Panc1 (cell line): ENCODE measurements at regions not wholly inside any gene's neighbourhood (a gene's known extent, or its start where the extent isn't known, plus 50 kb on each side); places are given as distances from the start of the nearest gene placed in this dataset.

ENCODE experiments used
- ATAC-seq: fragments of 200-7000 bp; cut with Tn5 transposase; 2 replicates; pipeline ENCODE4 v1.9.1; 2020; ENCODE audit warnings: mild to moderate bottlenecking, moderate library complexity
- BruUV-seq: library from RNA; stranded (reverse); fragments of 400-500 nt; replicated peaks from 2 replicates; lab custom pipeline; 2021; lab: Mats Ljungman, UMichigan
- CTCF ChIA-PET: fragments of 300-600 bp; sonication (Branson Sonifier 250); formaldehyde crosslinking; loops from one replicate; lab custom pipeline; 2022; ENCODE audit warnings: antibody characterized with exemption; lab: Charles Lee
- POLR2A ChIA-PET: fragments of 300-600 bp; sonication (Branson Sonifier 250); formaldehyde crosslinking; loops from one replicate; lab custom pipeline; 2022; ENCODE audit warnings: antibody characterized with exemption; lab: Charles Lee
- DNase-seq: peaks from one replicate; pipeline ENCODE4 v3.0.0-alpha.2; 2010; ENCODE audit warnings: low read depth, low spot score
- H3K27ac ChIP-seq: 2 replicates; pipeline ENCODE4 v1.5.1; 2011; ENCODE audit warnings: mild to moderate bottlenecking, low read length, inconsistent platforms
- H3K27me3 ChIP-seq: fragments of 200-500 bp; sonication (Bioruptor generic); 2 replicates; pipeline ENCODE4 v1.6.0; 2014; ENCODE audit warnings: low read length, inconsistent platforms; ENCODE audit not compliant: control insufficient read depth, insufficient read depth
- H3K36me3 ChIP-seq: fragments of 200-500 bp; sonication (Bioruptor generic); 2 replicates; pipeline ENCODE4 v1.5.1; 2014; ENCODE audit warnings: inconsistent platforms, mild to moderate bottlenecking, low read length, moderate library complexity; ENCODE audit not compliant: control insufficient read depth, insufficient read depth
- H3K4me1 ChIP-seq: 2 replicates; pipeline ENCODE4 v1.5.1; 2011; ENCODE audit warnings: inconsistent platforms, mild to moderate bottlenecking, low read length, moderate library complexity; ENCODE audit not compliant: control insufficient read depth, insufficient read depth
- H3K4me3 ChIP-seq, 2 experiments: 2 replicates each; pipeline ENCODE4 v1.5.1; 2011 to 2012; ENCODE audit warnings: low read depth in 2 of 2, low read length in 2 of 2, mild to moderate bottlenecking in 2 of 2, inconsistent platforms in 1 of 2, moderate library complexity in 1 of 2
- H3K9me3 ChIP-seq: fragments of 200-500 bp; sonication (Bioruptor generic); 2 replicates; pipeline ENCODE4 v1.5.1; 2014; ENCODE audit warnings: low read depth, mild to moderate bottlenecking, inconsistent platforms, low read length, moderate library complexity; ENCODE audit not compliant: control insufficient read depth, insufficient read depth
- POLR2AphosphoS5 ChIP-seq: IDR thresholded peaks from 2 replicates; pipeline ENCODE4 v1.6.1; 2012; ENCODE audit warnings: mild to moderate bottlenecking, low read depth, low read length, moderate library complexity
- REST ChIP-seq, 2 experiments: IDR thresholded peaks; 2 replicates each; pipeline ENCODE4 v1.6.1; 2011 to 2012; ENCODE audit warnings: low read depth in 2 of 2, control low read depth in 1 of 2, low read length in 1 of 2, mild to moderate bottlenecking in 1 of 2, moderate library complexity in 1 of 2; ENCODE audit not compliant: insufficient read depth in 1 of 2
- SIN3A ChIP-seq: IDR thresholded peaks from 2 replicates; pipeline ENCODE4 v1.6.1; 2012; ENCODE audit warnings: low read depth, mild to moderate bottlenecking, low read length, moderate library complexity, borderline replicate concordance; ENCODE audit not compliant: insufficient read depth
- TCF7L2 ChIP-seq: IDR thresholded peaks from 2 replicates; pipeline ENCODE4 v1.6.1; 2011; ENCODE audit warnings: mild to moderate bottlenecking, low read depth, low read length, inconsistent platforms
- in situ Hi-C: cut with HindIII; loops from 2 replicates; pipeline ENCODE4 v1.10.0; 2016; ENCODE audit warnings: low sequenced_read_pairs, low pct_unique_long_range_greater_than_20kb
- intact Hi-C: fragments of 100-400 bp; cut with micrococcal nuclease; formaldehyde crosslinking; loops from one replicate; pipeline ENCODE4 v1.10.0; 2022; ENCODE audit not compliant: unreplicated experiment
- TF ChIP-seq, protein P1 (sequence below): fragments of 450-650 bp; IDR thresholded peaks from 2 replicates; pipeline ENCODE4 v1.5.1; 2017; ENCODE audit warnings: mild to moderate bottlenecking

DNA sequence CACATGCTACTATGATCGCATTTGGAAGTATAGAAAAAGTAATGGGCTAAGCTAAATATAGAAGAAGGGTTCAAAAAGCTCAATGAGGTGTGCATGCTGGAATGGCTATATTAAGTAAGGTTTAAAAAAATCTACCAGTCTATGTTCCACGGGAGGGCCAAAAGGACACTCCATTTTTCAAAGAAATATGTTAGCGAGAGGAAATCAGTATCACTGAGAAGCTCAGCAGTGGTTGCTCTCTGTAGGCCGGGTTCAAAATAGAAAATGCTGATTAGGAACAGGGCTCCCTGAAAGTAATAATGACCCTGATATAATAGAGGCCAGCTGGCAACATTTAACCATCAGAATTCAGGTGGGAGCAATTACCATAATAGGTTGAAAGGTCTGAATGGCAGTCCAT, 224.5 kb upstream of the SEMA3E start:
- intact Hi-C loops (no loop called here), in situ Hi-C loops (no loop called here)
- no TSS peak for BruUV-seq
- ChIA-PET POLR2A (no interaction called here), CTCF (no interaction called here)
- ATAC-seq (no peak), DNase-seq (no peak)
- Histone ChIP-seq H3K9me3 (no peaks in the 10 kb centered on the region), H3K27me3 (no peaks in the 10 kb centered on the region), H3K36me3 (no peaks in the 10 kb centered on the region), H3K4me3 (no peak overlapping the region), H3K4me1 (no peaks in the 10 kb centered on the region), H3K27ac (no peak overlapping the region)
- no peak for TF ChIP-seq REST (IDR thresholded peaks at IDR 0.05; ENCODE audit: insufficient read depth in 1 of 2, low read depth in 2 of 2, low read length in 1 of 2)
- no peak for TF ChIP-seq TCF7L2
- no peak for TF ChIP-seq SIN3A
- TF ChIP-seq, protein P1, sequence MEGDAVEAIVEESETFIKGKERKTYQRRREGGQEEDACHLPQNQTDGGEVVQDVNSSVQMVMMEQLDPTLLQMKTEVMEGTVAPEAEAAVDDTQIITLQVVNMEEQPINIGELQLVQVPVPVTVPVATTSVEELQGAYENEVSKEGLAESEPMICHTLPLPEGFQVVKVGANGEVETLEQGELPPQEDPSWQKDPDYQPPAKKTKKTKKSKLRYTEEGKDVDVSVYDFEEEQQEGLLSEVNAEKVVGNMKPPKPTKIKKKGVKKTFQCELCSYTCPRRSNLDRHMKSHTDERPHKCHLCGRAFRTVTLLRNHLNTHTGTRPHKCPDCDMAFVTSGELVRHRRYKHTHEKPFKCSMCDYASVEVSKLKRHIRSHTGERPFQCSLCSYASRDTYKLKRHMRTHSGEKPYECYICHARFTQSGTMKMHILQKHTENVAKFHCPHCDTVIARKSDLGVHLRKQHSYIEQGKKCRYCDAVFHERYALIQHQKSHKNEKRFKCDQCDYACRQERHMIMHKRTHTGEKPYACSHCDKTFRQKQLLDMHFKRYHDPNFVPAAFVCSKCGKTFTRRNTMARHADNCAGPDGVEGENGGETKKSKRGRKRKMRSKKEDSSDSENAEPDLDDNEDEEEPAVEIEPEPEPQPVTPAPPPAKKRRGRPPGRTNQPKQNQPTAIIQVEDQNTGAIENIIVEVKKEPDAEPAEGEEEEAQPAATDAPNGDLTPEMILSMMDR = no peak
- TF ChIP-seq POLR2AphosphoS5 = no peak

GRCh38 chr7:83872501-83872900, 223.6 kb upstream of the SEMA3E start:
- no TSS peak for BruUV-seq
- CTCF ChIA-PET = no interaction called here
- no peaks in the 10 kb centered on the region for H3K36me3 ChIP-seq

More at GRCh38 chr7:83872501-83872900, 223.6 kb upstream of the SEMA3E start:
- POLR2A ChIA-PET = no interaction called here
- in situ Hi-C loops (no loop called here), intact Hi-C loops (no loop called here)
- no peak for ATAC-seq
- Histone ChIP-seq H3K27me3 (no peaks in the 10 kb centered on the region), H3K4me3 (no peak overlapping the region), H3K9me3 (no peaks in the 10 kb centered on the region), H3K27ac (no peak overlapping the region), H3K4me1 (no peaks in the 10 kb centered on the region)
- DNase-seq = no peak
- TF ChIP-seq SIN3A (no peak), TCF7L2 (no peak)
- TF ChIP-seq, protein P1 = no peak
